NOMO-1 treated with DMSO at 0.1 percent for 48 hours (cell line): ENCODE measurements at regions not wholly inside any gene's neighbourhood (a gene's known extent, or its start where the extent isn't known, plus 50 kb on each side); places are given as distances from the start of the nearest gene placed in this dataset.

Experiments
- DNase-seq: peaks from one replicate; lab custom pipeline; 2025; ENCODE audit not compliant: unreplicated experiment; lab: John Stamatoyannopoulos, UW

- no peak for DNase-seq
Measured at GRCh38 chr9:10961883-10962282, 349.1 kb upstream of the PTPRD start.

GRCh38 chr9:10983251-10983650, 370.4 kb upstream of the PTPRD start:
- no peak for DNase-seq

GRCh38 chr9:10999646-11000045, 386.8 kb upstream of the PTPRD start:
- no peak for DNase-seq

GRCh38 chr9:11001546-11001945, 388.7 kb upstream of the PTPRD start:
- DNase-seq: no peak

GRCh38 chr9:11002705-11003104, 389.9 kb upstream of the PTPRD start:
- no peak for DNase-seq

GRCh38 chr9:11003836-11004235, 391.0 kb upstream of the PTPRD start:
- no peak for DNase-seq

GRCh38 chr9:11011696-11012095, 398.9 kb upstream of the PTPRD start:
- DNase-seq: no peak

- no peak for DNase-seq
Measured at GRCh38 chr9:11016081-11016480, 403.3 kb upstream of the PTPRD start.

GRCh38 chr9:11023201-11023600, 410.4 kb upstream of the PTPRD start:
- DNase-seq: no peak

- no peak for DNase-seq
Measured at GRCh38 chr9:11025775-11026174, 413.0 kb upstream of the PTPRD start.

- DNase-seq: no peak
Measured at GRCh38 chr9:11038366-11038765, 425.6 kb upstream of the PTPRD start.

- no peak for DNase-seq
Measured at GRCh38 chr9:11039006-11039405, 426.2 kb upstream of the PTPRD start.

GRCh38 chr9:11045589-11045988, 432.8 kb upstream of the PTPRD start:
- no peak for DNase-seq

- DNase-seq: no peak
Measured at GRCh38 chr9:11063263-11063662, 450.5 kb upstream of the PTPRD start.

- no peak for DNase-seq
Measured at GRCh38 chr9:11064909-11065308, 452.1 kb upstream of the PTPRD start.

GRCh38 chr9:11072176-11072575, 459.4 kb upstream of the PTPRD start:
- no peak for DNase-seq

- no peak for DNase-seq
Measured at GRCh38 chr9:11086561-11086960, 473.8 kb upstream of the PTPRD start.

- no peak for DNase-seq
Measured at GRCh38 chr9:11088821-11089374, 476.1 kb upstream of the PTPRD start.

GRCh38 chr9:11092974-11093373, 480.2 kb upstream of the PTPRD start:
- no peak for DNase-seq

GRCh38 chr9:11097020-11097419, 484.2 kb upstream of the PTPRD start:
- no peak for DNase-seq

- DNase-seq: no peak
Measured at GRCh38 chr9:11103525-11103924, 490.7 kb upstream of the PTPRD start.

- DNase-seq: no peak
Measured at GRCh38 chr9:11107196-11107595, 494.4 kb upstream of the PTPRD start.

GRCh38 chr9:11128156-11128555, 515.4 kb upstream of the PTPRD start:
- DNase-seq: no peak

GRCh38 chr9:11135851-11136250, 523.0 kb upstream of the PTPRD start:
- no peak for DNase-seq
